HG02642 (cell line): ENCODE measurements at regions not wholly inside any gene's neighbourhood (a gene's known extent, or its start where the extent isn't known, plus 50 kb on each side); places are given as distances from the start of the nearest gene placed in this dataset.

Experiments used
- ATAC-seq: cut with Tn5 transposase; IDR thresholded peaks from one replicate; pipeline ENCODE4 v1.9.1; 2021; ENCODE audit warnings: mild to moderate bottlenecking; ENCODE audit not compliant: unreplicated experiment, poor library complexity

DNA sequence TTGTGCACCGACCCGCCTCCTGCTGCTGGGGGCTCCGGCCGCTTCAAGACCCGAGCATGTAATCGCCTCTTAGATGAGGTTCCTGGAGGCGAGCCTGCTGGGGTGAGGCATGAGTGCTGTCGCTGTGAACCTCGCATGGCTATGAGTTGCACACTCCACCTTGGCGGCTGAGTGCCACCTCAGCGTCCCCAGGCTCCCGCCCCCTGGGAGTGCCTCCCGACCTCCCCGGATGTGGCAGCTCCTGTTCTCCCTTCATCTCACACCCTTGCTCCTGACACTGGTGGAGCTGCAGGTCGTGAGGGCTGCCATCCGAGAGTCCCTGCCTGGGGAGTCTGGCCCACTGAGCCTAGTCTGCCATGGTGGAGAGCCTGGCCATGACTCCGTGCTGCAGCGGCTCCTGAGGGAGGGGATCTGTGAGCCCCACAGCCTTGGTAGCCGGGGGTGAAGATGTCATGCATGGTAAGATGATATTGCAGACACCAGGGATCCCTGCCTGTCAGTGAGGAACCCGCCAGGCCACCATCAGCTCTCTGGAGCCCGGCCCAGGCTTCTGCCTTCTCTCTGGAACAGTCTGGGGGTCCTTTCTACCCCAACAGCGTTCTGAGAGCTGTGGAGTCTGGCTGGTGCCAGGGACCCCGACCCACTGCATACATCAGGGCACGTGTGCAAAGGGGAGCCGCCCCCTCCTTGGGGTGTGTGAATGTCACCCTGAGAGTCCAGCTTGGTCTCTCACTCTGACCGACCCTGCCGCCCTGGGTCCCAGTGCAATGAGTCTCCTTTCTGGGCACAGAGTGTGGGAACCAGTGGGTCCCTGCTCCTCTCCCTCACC lies 61.6 kb upstream of the HS6ST1 start:
- no peak for ATAC-seq

DNA sequence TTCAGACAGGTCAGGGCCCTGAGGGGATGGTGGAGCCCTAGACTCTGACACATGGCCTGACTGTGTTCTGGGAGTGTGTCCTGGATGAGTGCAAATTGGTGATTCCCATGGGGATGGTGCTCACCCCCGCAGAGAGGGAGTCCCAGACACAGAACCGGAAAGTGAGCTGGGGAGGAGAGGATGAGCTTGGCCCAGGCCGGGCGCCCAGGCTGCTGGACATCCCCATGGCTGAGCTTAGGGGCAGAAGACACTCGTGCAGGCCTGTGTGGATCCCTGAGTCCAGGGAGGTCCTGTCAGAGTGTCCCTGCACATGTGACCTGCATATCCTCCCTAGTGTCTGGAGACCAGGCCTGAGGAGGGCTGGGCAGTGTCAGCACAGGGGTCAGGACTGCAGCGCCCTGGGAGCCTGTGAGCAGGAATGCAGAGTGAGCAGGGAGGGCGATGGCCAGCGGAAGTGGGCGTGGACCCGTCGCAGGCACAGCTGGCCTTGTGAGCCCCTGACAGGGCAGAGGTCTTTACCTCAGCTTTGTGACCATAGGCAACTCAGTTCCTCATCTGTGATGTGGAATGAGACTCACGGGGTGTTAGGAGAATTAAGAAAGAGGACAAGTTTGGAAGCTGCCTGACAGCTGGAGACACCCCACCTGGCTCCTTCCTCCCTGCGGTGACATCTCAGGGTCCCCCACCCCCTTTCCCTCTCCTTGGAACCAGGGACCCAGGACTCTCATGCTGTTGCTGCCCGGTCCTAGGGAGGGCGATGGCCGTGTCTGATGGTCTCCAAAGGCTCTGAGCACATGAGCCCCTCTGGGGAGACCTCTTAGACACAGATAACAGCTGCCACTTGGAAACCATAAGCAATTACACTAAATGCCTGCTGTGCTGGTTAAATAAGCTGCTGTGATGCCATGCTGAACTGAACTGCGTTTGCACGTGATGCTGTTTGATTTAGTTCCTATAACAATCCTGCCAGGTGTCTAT lies 62.6 kb upstream of the HS6ST1 start:
- ATAC-seq, result no peak

DNA sequence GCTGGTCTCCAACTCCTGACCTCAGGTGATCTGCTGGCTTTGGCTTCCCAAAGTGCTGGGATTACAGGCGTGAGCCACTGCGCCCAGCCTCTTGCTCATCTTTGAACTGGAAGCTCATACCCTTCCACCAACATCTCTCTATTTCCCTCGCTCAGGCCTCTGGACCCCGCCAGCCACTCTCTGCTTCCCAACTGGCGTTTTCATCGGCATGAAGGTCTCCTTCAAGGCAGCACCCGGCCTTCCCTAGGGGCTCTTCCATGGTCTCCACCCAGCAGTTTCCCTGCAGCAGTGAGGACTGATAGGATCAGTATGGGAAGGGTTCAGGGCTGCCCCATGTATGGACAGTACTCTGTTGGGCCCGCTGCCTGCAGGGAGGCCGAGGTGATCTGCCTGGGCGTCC lies 65.8 kb upstream of the HS6ST1 start:
- ATAC-seq, result no peak

DNA sequence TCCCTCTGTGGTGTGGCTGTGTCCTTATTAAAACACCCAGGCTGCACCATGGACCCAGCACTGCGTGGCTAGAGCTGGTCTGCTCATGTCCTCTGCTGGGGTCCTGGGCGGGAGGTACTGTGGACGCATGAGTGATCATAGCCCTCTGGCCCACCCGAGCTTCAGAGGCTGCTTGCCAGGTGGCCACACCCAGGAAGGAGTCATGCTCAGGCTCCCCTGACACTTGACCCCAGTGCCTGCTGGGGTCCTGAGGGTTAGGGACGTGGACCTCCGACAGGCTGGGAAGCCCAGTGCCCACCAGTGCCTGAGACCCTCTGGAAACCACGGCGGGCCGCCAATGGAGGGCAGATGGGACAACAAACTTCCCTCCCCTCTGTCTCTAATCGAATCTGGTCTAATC lies 66.3 kb upstream of the HS6ST1 start:
- no peak for ATAC-seq

DNA sequence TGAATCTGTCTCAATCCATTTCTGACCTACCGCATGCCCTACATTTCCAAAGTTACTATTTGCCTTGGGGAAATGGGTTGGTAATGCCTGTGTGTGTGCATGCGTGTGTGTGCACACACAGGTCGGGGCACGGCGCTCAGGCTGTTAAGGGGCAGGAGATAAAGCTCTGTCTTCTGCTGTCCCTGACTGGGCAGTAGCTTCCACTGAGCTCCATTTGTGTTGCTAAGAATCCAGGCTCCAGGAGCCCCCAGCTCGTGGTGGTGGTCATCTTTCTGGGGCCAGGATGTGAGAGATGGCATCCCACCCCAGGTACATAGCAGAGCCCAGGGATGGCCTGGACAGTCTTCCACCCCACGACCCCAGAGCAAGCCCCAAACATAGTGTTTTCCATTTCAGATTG lies 66.7 kb upstream of the HS6ST1 start:
- no peak for ATAC-seq

DNA sequence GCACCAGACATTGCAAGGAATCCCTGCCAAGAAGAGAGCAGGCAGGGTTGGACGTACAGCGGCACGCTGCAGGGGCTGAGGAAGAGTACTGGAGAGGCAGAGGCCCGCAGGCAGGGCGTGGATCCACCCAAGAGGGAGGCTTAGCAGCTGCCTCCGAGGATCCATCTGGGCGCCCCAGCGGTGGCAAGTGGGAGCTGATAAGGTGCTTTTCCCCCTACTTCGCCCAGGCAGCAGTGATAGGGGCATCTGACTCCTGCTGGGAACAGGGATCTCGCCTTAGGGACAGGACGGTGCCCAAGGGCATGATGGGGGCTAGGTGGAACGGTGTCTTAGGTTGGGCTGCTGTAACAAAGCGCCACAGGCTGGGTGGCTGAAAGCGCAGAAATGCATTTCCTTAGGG lies 67.4 kb upstream of the HS6ST1 start:
- ATAC-seq, result no peak

DNA sequence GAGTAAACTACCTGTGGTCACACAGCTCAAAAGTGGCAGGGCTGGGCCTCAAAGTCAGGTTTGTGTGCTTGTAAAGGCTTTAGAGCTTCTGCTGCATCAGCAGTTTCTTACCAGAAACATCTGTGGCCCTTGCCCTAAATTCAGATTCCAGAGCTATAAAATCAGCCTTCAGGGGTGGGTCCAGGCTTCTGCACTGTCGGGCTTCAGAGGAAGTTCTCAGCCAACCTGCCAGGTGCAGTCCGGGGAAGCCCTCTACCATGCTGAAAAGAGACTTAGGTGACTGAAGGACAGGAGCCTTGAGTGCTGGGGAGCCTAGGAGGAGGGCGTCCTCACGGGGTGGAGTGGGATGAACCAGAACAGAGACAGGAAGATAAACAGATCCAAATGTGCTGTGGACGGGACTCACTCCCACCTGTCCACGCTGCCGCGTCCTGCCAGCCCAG lies 69.9 kb upstream of the HS6ST1 start:
- no peak for ATAC-seq

DNA sequence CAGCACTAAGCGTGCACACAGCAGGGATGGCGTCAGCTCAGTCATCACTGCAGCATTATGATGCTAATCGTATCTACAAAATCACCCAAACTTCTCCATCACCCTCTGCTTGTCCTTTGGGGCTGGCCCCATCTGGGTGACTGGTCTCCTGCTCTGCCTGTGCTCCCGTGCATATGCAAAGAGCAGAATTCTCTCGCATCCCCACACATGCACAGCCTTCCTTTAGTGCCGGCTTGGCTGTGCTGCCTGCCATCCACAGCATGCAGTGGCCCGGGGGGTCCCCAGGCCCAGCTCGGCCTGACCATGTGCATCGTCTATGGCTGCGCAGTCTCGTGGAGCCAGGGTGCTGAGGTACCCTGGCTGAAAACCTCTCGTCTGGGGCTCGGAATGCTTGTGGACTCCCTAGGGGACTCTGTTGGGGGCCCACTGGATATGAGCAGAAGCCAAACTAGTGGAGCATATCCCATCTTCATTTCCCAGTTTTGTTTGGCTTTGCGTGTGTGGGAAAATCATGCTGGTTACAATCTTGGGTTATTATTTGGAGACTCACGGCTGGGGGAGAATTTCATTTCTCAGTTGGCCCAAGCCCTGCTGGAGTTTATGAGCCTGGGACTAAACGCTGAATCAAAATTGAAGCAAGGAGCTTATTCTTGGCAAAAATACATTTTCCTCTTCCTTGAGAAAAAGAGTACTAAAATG lies 70.9 kb upstream of the HS6ST1 start:
- ATAC-seq, result no peak

DNA sequence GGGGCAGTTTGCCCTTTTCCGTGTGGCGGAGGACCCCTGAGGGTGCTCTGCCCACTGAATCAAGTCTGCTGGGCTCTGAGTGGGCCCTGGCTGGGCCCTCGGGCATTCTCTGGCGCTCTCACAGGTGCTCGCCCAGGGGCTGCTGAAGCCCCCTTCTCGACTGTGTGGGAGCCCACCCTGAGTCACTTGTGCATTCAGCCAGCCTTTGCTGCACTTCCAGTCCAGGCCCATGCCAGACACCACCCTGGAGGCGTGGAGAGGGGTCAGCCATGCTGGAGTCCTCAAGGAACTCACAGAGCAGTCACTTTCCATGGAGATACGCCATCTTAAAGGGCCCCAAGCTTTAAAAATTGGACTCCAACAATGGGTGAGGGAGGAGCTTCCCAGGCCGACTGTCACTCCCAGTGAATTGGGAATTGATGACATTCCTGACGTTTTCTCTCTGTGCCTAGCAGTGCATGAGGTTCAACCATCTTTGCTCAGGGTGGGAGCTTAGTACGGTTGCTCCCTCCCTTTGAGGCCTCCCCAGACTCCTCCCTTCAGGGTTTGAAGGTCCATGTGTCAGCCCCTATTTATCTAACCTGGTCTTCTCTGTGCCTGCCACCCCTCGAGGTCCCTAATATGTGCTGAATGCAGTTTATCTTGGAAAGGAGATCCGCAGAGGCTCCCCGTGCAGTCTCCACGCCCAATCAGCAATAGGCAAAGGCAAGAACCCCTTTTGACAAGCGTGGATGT lies 71.8 kb upstream of the HS6ST1 start:
- ATAC-seq, result no peak

DNA sequence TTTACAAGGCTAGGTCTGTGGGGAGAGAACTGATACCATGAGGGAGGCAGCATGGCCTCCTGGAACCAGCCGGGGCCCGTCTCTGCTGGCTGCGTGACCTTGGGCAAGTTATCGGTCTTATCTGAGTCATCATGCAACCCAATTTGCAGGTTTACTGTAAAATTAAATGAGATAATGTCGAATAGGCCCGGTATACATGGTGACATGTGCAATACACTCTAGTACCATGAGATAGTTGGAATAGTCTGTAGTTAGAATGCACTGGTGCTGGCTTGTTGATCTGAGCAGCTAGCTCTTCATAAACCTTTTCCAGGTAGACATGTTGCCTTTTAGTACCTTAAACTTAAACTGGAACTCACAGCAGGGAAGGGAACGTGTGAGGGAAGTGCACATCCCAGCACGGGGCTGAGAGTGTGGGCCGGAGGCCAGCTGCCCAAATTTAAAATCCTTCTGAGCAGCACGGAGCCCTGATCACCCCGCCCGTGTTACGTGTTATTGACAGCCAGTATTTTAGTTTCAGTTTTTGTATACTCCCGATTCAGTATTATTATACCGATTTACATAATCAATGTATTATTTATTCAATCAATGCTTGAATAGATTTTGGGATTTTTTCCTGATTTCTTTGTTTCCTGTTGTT lies 72.4 kb upstream of the HS6ST1 start:
- ATAC-seq, result no peak

DNA sequence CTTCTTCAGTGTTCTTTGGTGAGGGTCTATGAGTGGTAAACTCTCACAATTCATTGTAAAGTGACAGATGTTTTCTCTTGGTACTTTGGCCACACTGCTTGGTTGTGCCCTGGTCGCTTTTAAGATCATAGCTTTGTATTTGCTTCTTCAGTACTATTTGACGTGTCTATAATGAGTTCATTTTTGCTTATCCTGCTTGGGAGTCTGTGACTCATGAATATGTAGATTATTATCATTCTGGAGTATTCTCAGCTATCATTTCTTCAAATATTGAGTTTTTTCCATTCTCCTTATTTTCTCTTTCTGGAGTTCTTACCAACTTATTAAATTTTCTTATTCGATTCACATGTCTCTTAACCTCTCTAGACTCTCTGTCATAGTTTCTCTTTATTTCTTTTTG lies 73.0 kb upstream of the HS6ST1 start:
- no peak for ATAC-seq

DNA sequence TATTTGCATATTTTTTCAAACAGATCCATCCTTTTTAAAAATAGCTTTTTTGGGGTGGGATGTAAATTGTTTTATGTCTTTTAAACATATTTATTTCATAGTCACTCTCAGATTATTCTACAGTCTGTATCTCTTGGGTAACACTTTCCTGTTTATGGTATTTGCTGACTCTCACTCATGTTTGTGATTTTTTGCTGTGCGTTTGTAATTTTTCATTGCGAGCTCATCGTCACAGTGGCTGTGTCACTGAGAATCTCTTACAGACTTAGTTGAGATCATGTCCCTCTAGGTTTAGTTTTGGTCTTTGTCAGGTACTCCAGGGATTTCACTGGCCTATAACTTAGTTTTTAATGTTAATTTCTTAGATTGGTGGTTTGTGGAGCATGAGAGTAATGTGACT lies 73.5 kb upstream of the HS6ST1 start:
- no peak for ATAC-seq

DNA sequence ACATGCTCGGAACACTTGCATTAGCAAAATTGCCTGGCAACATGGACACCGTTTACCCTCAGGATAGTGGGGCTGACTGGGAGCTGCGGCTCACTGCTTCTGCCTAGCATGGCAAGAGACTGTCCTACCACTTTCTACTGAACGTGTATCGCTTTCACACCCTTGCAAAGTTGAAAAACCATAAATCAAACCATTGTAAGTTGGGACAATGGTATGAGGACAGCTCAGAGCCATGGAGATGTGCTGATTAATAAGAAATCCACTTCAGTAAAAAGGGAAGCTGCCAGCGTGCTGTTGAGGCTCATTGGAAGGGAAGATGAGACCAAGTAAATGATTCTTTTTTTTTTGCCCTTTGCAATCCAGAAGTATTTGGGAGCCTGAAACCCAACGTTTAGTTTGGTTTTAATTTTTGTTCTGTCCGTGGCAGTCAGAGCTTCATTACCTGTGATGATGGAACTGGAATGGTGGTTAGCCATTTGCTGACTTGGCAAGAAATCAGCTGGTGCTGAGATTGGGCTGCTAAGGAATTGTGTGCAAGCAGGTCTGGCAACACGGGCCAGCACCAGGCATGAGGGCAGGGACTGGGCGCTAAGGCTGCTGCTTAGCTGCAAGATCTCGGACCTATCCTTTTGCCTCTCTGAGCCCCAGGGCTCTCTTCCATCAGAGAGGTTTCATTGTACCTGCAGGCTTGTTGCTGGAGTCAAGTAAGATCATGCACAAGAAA lies 75.5 kb upstream of the HS6ST1 start:
- ATAC-seq, result no peak

DNA sequence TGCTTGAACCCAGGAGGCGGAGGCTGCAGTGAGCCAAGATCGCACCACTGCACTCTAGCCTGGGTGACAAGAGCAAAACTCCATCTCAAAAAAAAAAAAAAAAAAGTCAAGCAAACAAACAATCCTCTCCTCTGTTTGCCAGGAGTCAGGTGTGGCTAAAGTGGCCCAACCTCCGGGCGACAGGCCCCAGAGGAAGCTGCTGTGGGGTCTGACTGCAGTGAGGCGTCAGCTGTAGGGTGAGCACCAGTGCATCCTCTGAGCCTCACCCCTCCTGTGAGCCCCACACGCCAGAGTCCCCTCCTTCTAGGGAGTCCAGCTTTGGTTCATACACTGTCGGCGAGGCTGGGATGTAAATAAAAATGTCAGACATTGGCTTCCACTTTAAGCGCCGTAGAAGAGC lies 76.5 kb upstream of the HS6ST1 start:
- ATAC-seq, result no peak

DNA sequence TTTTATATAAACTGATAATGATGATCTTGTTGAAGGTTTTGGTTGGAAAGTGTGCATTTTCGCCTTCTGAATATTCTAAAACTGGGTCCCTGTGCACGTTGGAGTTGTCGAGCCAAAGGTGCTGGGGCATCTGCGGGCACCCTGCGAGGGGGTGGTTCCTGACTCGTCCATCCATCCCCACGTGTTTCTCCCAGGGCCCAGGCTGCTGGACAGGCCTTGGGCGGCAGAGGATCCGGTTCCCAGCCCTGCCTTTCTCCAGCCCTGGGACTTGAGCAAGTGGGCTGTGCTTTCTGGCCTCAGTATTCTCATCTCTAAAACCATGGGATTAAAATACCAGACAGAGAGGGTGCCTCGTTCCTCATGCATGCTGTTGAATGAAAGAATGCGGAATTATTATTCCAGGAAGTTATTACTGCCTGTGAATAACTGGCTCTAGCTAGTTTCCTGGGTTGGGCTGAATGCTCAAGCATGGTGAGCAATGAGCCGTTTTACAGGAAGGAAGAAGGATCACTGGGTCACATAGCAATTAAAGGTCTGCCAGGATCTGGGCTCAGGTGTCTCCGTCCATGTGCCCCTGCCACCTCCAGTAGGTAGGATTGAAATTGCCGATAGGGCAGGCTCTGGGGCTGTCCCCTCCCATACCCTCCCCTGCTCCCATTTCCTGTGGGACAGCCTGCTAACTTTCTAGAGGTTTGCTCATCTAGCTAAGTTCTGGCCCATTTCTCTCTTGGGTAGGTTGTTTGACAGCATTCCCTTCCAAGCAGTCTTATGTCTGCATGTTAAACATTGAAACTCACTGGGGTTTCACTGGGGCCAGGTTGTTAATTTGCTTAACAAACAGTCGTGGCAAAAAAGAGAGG lies 77.2 kb upstream of the HS6ST1 start:
- no peak for ATAC-seq

DNA sequence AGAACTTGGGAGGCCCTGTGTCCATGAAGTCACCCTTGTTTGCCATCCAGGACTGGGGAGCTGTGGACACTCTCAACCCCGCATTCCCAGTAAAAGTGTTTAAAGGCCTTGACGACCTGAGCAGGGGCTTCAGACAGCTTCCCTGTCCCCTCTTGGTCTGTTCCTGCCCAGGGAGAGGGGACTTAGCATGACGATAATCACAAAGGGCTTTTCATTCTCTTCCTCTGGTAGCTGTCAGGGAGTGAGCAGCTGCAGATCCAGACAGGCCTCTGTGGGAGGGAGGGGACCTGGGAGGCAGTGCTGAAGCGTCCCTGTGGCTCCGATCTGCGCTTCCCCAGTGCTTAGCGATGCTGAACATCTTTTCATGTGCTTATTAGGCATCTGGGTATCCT lies 77.8 kb upstream of the HS6ST1 start:
- no peak for ATAC-seq

DNA sequence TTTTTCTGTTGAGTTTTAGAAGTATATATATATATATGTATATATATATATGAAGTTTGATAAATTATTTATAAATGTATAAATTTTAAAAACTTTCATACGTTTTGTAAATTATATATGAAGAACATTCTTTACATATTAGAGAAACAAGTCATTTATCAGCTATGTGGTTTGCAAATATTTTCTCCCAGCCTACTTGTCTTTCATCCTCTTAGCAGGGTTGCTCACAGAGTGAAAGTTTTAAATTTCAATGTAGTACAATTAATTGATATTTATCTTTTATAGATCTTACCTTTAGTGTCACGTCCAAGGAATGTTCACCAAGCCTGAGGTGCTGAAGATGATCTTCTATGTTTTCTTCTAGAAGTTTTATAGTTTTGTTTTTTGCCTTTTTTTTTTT lies 78.3 kb upstream of the HS6ST1 start:
- ATAC-seq, result no peak

DNA sequence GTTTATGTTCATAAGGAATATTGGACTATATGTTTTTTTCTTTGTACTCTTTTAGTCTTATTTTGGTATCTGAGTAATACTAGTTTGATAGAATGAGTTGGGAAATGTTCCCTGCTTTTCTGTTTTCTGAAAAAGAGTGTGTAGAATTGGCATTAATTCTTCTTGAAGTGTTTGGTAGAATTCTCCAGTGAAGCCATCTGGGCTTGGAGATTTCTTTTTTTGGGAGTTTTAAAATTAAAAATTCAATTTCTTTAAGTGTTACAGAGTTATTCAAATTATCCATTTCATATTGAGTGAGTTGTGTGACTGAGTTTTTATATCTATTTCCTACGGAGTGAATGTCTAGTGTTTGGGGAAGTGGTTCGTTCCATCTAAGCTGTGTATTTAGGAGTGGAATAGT lies 80.6 kb upstream of the HS6ST1 start:
- no peak for ATAC-seq
